HG03135 (cell line): ENCODE measurements at regions not wholly inside any gene's neighbourhood (a gene's known extent, or its start where the extent isn't known, plus 50 kb on each side); places are given as distances from the start of the nearest gene placed in this dataset.
"Not testable (repeated sequence)": the region's sequence is repeated elsewhere in the genome, so short reads cannot be mapped to it uniquely, and the experiment has no call there.

Experiments
- ATAC-seq: cut with Tn5 transposase; IDR thresholded peaks from one replicate; pipeline ENCODE4 v1.9.1; 2021; ENCODE audit warnings: mild to moderate bottlenecking, moderate library complexity; ENCODE audit not compliant: unreplicated experiment

DNA sequence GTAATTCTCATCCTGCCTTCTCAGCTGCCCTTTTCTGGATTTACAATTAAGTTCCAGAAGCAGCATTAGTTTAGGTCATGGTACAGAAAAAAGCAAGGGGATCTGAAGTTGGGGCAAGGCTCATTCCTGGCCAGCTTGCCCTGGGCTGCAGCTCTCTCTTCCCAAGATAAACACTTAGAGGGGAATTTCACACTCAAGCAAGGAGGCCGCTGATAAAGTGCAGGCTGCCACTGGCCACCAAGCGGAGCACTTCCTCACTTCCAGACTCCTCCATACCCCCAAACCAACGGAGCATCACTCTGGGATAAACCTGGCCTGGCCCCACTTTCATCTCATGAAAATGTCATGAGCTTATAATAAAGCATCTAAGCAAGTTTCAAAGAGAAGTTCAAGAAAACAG, 445.5 kb upstream of the MKI67 start:
- no peak for ATAC-seq

DNA sequence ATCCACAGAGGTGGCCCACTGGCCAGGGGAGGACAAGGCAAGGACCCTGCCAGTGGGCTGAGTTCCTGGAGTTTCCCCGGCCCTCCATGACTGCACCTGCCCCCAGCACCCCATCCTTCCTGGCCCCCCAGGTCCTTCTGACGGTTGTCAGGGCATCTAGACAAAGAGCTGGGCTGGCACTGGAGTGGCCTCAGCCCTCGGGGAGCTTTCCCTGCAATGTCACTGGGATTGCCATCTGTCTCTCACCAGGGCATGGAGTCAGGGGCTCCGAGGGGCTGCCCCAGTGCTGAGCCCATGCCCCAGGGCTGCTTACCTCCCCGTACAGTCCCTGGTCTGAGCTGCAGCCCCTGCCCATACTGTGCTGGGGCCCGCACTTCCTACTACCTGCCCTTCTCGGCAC, 446.5 kb upstream of the MKI67 start:
- ATAC-seq, result no peak

DNA sequence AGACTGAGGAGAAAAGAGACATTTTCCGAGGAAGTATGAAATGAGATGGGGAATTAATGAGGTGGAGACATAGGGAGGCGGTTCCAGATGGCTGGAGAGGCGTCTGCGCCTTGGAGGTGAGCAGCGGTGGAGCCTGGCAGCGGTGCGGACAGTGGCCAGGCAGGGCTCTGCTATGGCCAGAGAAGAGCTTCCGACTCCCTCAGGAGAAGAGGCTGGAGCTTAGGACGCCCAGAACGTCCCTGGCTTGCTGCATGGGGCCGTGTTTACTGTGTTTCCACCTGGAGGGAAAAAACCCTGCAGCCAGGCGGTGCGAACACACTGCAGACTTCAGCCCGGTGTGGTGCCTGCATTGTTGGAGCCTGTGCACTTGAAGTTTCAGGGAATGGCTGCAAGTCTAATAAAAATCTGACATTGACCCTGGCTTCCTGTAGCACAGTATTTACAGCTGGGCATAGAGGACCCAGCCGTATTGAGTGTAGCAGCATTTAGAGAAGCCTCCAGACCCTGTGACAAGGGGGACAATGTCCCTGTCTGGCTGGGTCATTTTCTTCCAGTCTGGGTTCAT, 447.1 kb upstream of the MKI67 start:
- no peak for ATAC-seq

DNA sequence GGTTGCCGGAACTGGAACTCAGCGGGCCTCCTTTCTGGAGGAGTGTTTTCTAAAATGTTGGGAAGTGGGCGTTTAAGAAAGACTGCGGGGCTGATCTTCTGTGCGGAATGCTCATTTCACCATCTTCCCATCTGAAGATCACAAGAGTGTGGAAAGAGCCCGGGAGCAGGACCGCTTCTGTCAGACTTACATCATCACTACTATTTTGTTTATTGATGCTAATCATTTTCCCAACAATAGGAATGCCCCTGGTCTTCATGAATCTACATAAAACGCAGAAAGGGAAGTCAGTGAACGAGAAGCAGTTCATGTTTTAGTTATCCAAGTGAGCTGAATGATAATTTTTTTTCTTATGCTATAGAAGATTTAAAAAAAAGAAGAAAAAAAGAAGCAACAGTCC, 447.8 kb upstream of the MKI67 start:
- ATAC-seq, result no peak

DNA sequence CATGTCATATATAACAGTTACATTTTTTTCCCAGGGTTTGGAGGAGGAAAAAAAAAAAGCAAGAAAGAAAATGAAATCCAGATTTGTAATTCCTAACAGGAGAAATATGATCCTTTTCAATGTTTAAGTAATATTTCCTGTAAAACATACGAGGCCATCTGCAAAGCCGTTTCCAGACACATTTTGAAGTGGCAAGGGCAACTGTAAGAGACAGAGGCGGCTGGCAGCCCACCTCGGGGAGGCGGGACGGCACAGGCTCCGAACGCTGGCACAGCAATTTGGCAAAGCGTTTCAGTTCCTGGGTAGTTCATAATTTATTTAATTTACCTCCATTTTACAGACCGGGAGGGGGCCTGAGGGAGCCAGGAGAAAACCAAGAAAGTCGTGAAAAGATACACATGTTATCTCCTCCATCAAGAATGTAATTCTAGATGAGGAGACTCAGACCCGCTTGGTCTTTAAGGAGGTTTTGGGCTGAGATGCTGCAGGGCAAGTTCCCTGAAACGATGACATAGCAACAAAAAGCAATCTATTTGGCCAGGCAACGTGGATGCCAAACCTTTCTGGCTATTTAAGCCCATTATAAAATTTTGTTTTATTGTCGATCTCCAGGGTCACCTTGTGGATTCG, 448.5 kb upstream of the MKI67 start:
- no peak for ATAC-seq

DNA sequence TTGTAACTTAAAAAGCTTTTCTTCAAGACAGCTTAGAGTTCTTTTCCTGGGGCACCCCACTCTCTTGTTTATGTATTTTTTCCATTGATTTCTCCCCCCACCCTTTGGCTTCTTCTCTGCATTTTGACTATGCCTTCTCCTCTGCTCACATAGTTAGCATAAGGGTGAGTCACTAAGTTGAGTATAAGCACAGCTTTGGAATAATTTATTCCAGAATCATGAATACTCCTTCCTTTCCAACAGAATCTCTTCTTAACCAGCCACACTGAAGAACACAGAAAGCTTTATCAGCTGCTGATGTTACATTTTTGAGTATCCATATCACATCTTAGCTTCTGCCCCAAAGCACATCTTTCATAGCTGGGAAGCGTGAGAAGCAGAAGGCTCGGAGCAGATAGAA, 449.5 kb upstream of the MKI67 start:
- ATAC-seq, result no peak

DNA sequence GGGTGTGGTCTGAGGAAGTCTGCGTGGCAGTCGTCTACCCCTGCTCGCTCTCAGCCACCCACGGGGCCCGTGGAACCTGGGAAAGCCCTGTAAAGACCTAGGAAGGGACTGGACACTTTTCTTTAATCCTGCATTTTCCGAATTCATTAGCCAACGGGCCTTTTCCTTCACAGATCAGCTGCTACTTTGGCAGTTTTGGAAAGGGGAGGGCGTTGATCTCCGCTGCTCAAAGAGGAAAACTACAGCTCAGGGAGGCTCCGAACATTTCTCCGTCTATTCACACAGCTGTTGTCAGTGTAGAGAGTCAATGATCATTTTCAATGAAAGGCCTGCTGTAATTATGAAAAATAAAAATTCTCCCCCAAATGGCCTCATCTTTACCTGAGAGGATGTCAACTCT, 450.1 kb upstream of the MKI67 start:
- ATAC-seq, result no peak

DNA sequence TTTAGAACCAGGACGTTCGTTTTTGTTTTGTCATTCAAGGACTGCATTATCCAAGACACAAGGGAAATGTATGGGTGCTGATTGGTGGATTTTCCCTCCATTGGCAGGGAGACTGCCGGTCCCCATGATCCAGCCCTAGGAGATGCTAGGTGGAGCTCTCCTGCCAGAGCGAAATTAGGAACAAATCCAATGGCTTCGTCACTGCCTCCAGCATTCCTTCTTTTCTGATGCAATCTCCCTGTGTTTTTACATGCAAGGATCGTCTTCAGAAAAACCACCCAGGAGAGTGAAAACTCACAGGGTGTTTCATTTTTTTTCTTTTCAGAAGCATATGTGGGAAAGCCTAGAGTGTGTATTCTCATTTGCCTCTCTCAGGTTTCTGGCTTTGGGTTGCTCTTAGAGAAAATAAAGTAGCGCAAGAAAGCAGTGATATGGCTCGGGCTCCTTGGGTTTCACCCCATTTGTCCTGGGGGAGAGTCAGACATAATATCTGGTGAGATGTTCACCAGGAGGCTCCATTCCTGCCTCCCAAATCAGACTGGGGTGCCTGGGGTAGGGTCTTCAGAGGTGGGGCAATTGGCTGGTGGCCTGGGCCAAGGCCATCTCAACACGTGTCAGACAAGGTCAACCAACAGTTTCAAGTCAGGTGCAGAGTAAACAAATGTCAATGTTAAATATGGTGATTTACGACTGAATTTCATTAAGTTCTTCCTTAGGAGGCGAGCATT, 450.9 kb upstream of the MKI67 start:
- ATAC-seq, result no peak

DNA sequence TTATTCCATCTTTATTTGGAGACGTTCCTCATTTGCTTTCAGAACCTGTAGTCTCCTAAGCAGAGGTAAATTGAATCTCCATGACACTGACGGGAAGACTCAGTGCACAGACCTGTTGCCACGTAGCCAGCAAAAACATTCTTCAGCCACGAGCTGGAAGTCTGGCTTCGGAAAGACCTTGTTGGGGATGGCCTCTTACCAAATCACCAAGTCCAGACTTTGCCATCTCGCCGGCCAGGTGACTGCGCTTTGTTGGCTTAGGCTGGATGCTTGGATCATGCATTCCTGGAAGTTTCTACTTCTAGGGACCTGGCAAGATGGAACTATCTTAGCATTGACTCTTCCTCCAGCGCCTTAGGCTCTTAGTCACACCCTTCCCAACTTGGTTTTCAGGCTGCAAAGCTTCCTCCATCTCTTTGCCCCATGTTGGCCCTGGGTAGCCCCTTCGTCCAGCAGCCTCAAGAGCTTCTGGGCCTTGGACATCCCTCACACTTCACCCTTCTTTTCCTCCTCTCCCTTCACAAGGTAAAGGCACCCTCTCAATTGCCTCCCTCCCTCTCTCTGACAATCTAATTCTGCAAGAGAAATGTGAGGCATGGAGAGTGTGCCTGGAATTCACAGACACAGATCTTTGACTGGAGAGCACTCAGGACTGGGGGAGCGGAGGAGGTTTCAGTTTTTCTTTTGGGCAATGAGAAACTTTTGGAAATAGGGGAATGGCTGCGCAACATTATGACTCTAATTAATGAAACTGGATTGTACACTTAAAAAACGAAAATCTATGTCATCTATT, 451.9 kb upstream of the MKI67 start:
- ATAC-seq, result no peak

DNA sequence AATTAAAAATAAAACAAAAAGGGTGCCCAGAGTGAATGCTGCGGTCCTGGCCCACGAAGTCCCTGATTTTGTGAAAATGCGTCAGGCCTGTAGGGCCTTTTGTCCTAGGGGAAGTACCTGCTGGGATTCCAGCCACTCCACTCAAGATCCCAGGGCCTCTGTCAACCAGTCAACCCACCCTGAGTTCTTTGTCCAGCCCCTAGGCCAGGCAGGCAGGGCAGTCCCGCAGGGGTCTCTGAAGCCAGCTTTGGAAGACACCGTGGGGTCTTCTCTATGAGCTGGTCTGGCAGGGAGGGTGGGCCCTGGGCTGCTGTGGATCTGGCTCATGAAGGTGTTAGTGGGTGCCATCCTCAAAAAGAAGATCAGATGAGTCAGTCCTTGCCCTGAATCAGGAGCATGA, 452.5 kb upstream of the MKI67 start:
- no peak for ATAC-seq

DNA sequence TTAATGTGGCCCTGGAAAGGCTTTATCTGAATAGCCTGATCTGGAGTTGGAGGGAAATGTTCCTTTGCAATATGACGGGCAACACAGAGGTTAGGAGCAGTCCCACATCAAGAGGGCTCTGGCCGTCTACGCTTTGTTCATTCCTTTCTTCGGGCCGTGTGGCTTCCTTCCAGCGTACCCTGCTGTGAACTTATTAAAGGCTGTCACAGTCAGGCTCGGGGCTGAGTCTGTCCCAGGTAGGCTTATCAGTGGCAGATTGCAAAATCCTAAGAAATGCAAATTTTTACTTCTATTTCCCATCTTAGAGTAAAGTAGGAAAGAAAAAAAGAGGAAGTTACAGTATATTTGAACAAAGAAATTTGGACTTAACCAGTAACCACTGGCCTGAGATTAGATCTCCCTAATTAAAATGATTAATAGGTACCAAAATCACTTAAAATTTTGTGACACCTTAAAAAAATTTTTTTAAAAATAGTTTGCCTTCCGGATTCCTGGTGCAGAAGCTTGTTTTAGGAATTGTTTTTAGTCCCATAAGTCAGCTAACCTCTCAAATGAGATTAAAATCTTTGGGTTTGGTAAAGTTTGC, 453.1 kb upstream of the MKI67 start:
- no peak for ATAC-seq

DNA sequence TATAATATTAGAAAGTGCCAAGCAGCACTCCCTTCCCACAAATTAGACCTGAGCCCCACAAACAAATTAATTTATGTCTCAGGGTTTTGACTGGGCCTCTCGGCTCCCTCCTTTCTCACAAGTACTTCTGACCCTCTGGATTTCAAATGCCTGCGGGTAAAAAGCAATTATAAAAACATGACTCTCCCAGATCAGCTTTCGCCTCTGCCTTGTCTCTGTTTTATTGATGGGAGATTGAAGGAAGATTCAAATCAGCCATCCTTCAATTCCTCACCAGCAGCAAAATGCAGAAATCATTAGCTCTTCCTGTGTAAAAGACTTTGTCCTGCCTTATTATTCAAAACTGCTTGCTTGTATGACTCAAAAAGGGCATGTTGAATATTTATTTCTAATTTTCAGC, 453.7 kb upstream of the MKI67 start:
- no peak for ATAC-seq

DNA sequence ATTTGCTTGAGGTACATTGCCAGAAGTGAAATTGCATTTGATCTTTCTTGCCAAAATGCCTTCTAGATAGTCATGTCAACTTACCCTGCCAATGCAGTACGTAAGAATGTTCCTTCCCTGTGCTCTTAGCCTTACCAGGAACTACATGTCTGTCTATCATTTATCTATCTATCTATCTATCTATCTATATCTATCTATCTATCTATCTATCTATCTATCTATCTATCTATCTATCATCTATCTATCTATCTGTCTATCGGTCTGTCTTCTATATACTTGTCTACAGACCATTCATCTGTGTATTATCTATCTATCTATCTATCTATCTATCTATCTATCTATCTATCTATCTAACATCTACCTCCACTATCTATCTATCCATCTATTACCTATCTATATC, 456.9 kb upstream of the MKI67 start:
- ATAC-seq, result not testable (repeated sequence)

DNA sequence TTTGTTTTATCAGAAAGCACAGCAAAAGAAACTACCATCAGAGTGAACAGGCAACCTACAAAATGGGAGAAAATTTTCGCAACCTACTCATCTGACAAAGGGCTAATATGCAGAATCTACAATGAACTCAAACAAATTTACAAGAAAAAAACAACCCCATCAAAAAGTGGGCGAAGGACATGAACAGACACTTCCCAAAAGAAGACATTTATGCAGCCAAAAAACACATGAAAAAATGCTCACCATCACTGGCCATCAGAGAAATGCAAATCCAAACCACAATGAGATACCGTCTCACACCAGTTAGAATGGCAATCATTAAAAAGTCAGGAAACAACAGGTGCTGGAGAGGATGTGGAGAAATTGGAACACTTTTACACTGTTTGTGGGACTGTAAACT, 460.4 kb upstream of the MKI67 start:
- ATAC-seq, result not testable (repeated sequence)

DNA sequence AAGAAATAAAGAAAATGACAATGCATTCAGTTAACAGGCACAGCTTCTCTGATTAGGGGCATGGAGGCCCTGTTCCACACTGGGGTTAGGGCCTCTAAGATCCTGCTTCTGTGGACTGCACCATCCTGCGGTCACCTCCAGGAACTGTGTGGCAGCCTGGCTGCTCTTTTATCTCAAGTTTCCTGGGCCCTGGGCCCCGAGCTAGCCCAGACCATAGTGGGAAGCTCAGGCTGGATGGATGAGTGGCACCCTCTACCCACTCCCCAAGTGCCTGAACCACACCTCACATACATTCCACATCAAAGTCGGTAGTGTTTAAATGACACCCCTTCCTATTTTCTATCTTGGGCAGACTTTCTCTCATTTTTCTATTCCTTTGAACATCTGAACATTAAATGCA, 461.5 kb upstream of the MKI67 start:
- no peak for ATAC-seq

DNA sequence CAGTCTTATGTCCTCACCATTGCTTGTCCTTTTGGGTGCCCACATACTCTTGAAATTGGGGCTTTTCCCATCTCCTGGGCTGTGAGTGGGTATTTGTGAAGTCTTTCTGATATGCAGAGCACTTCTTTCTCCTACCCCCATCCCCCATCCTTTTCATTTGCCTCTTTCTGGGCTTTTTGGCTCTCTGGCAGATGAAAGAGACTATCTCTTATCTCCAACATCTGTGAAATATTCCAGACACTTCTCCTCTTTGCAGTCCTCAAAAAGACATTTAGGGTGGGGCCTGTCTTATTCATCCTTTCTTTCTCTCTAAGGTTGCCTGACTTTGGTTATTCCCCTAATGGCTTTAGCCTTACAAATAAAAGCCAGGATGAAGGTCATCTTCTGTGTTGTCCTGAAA, 462.2 kb upstream of the MKI67 start:
- ATAC-seq, result no peak

DNA sequence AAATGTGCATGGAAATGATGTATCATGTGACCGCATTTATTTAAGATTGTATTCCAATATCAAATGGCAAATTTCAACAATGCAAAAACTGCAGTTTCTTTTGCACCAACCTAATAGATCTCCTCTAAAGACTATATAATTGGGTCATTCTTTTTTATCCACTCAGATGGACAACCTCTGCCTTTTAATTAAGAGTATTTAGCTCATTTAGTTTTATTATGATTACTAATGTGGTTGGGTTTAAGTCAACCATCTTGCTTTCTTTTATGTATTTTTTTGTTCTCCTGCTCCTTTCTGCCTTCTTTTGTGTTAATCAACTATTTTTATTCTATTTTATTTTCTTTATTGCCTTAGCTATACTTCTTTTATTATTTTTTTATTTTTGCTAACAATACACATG, 468.5 kb upstream of the MKI67 start:
- ATAC-seq, result no peak

DNA sequence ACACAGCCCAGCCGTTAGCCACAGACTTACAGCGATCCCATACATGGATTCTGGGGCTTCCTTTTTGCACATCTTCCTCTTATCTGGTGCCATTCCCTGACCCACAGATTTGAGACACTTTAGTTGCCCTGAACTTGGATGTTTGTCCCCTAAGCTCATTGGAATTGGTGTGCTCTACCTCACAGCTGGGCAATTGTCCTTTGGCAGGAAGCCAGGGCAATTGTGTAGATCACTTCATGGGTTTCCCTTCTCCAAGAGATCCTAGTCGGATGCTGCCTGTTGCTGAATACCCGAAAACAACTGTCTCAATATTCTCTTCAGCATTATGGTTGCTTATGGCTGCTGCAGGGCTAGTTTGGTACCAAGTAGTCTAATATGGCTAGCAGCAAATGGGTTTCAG, 470.7 kb upstream of the MKI67 start:
- no peak for ATAC-seq

DNA sequence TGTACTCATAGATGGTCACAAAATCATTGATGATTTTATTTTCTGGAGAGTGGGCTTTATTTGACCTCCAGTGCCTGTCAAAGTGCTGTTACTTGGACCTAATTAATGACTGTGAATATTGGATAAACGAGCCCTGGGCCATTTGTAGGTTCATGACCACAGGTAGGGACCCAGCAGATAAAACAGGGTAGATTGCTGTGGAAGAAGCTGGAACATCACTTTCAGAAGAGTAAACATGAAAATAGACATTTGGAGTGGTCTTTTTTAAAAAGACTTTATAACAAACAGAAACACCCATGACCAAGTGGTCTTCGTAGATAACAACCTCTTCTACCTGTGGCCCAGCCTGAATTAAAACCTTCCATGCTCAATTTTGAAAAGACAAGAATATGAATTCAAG, 472.8 kb upstream of the MKI67 start:
- no peak for ATAC-seq

DNA sequence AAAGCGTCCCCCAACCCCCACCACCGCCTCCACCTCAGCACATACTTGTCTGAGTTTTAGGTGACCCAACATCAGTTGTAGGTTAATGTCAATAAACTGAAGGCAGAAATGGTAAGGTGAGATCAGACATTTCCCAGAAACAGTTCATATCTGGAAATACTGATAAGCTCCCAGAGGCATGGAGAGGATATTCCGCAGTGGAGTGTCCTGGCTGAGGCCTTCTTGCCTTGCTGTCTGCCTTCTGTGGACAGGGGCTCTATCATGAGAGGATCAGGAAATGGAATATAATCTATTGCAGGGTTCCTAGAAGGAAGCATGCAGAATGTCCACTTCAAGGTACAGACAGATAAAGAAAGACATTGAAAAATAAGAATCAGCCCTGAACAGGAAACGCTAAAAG, 473.3 kb upstream of the MKI67 start:
- ATAC-seq, result no peak

DNA sequence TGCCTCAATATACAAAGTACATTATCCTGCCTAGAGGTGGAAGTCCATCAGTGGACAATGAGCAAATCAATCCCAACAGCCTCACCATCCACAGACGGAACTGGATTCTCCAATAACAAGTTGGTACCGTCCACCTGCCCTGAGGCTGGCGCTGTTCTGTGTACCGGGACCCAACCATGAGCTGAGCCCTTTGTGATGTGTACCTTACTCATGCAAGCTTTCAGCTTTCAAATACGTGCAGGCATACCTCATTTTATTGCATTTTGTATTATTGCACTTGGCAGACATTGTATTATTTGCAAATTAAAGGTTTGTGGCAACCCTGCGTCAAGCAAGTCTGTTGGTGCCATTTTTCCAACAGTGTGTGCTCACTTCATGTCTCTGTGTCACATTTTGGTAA, 476.0 kb upstream of the MKI67 start:
- no peak for ATAC-seq
